HG02798 (cell line): ENCODE measurements at regions not wholly inside any gene's neighbourhood (a gene's known extent, or its start where the extent isn't known, plus 50 kb on each side); places are given as distances from the start of the nearest gene placed in this dataset.
"Not testable (repeated sequence)": the region's sequence is repeated elsewhere in the genome, so short reads cannot be mapped to it uniquely, and the experiment has no call there.

Experiments used
- ATAC-seq: cut with Tn5 transposase; IDR thresholded peaks from one replicate; pipeline ENCODE4 v1.9.1; 2021; ENCODE audit warnings: mild to moderate bottlenecking; ENCODE audit not compliant: unreplicated experiment, poor library complexity

DNA sequence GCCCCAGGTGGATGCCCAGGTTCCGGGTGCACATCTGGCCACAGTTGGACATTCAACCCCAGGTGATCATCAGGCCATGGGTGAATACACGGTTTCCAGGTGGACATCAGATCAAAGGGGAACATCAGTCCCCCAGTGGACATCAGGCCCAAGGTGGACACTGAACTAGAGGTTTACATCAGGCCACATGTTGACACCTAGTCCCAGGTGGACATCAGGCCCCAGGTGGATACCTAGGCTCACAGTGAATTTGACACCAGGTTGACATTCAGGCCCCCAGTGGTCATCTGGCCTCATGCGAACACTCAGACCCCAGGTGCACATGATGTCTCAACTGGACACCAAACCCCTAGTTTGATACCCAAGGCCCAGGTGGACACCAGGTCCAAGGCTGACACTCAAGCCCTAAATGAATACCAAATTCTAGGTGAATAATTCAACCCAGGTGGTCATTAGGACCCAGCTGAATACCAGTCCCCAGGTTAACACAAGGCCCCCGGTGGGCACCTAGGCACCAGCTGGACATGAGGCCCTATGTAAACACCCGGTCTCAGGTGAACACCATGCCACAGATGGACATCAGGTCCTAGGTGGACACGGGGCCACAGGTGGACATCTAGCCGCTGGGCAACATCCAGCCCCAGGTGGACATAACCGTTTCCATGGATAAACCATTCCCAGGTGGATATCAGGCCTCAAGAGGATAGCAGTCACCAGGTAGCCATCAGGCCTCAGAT is 200.4 kb downstream of the POTEM start:
- ATAC-seq: not testable (repeated sequence)

DNA sequence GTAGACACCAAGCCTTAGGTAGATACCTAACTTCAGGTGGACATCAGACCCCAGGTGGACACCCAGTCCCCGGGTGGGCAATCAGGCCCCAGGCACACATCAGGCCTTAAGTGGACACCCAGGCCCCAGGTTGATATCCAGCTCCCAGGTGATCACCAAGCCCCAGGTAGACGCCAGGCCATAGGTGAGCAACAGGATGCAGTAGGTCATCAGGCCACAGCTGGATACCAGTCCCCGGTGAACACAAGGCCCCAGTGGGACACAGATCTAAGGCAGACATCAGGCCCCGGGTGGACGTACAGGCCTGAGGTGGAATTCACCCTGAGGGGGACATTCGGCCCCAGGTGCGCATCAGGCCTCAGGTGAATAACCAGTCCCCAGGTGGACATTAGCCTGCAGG is 201.0 kb downstream of the POTEM start:
- ATAC-seq: not testable (repeated sequence)

DNA sequence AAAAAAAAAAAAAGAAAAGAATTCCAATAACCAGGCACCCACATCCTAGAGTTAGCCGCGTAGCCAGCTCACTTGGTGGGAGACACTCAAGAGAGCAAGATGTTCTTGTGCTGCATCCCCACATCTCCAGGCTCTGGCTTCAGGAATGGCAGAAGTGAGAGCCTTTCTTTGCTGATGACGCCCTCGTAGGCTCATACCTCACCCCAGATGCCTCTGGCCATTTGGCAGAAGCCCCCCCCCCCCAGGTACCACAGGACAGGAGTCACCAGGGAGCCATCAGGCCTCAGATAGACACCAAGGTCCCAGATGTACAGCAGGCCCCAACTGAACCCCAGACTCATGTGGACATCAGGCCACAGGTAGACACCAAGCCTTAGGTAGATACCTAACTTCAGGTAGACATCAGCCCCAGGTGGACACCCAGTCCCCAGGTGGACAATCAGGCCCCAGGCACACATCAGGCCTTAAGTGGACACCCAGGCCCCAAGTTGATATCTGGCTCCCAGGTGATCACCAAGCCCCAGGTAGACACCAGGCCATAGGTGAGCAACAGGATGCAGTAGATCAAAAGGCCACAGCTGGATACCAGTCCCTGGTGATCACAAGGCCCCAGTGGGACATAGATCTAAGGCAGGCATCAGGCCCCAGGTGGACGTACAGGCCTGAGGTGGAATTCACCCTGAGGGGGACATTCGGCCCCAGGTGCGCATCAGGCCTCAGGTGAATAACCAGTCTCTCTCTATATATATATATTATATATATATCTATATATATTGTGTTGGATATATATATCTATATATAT is 202.5 kb downstream of the POTEM start:
- ATAC-seq: not testable (repeated sequence)

- ATAC-seq: not testable (repeated sequence)
These were observed 205.5 kb downstream of the POTEM start for GRCh38 chr14:19172745-19173144.

- not testable (repeated sequence) for ATAC-seq
These were observed 206.0 kb downstream of the POTEM start for GRCh38 chr14:19173188-19173587.

DNA sequence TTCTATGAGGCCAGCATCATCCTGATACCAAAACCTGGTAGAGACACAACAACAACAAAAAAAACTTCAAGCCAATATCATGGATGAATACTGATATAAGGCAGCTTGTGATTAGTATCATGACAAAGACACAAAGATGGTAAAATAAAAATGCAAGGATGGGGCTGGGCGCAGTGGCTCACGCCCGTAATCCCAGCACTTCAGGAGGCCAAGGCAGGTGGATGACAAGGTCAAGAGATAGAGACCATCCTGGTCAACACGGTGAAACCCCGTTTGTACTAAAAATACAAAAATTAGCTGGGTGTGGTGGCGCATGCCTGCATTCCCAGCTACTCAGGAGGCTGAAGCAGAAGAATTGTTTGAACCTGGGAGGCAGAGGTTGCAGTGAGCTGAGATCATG is 210.2 kb downstream of the POTEM start:
- ATAC-seq: not testable (repeated sequence)

DNA sequence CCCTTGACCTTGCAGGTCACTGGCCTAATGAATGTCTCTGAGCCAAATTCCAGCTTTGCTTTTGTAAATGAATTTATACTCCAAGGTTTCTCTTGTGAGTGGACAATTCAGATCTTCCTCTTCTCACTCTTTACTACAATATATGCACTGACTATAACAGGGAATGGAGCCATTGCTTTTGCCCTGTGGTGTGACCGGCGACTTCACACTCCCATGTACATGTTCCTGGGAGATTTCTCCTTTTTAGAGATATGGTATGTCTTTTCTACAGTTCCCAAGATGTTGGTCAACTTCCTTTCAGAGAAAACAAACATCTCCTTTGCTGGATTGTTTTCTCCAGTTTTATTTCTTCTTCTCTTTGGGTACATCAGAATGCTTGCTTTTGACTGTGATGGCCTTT is 213.1 kb downstream of the POTEM start:
- ATAC-seq: not testable (repeated sequence)

- ATAC-seq: not testable (repeated sequence)
These were observed 213.6 kb downstream of the POTEM start for GRCh38 chr14:19180881-19181280.

- not testable (repeated sequence) for ATAC-seq
These were observed 227.9 kb downstream of the POTEM start for GRCh38 chr14:19195146-19195545.

DNA sequence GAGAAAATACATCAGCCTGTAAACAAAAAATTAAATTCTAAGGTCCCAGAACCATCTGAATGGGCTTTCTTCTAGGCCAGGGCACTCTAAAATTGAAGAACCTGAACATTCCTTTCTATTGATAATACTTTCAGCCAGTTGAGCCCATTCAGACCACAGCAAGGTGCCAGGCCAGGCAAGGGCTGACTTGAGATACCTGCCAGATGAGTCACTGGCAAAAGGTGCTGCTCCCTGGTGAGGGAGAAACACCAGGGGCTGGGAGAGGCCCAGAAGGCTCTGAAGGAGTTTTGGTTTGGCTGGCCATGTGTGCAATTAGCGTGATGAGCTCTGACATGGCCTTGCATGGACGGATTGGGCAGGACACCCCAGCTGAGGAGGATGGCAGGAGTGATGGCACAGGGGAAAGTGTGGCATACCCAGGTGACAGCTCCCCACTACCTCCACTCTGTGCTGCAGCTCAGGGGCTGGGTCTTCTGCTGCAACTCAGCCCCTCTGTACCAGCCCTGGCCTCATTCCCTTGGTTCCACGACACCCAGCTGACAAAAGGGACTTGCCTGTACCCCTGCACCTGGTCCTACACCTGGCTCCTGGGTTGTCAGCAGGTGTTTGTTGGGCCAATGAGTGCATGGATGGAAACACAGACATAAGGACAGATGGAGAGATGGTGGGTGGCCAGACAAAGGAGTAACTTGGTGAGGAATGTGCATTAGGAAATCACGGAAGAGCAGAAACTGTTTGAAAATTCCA is 230.4 kb downstream of the POTEM start:
- ATAC-seq: not testable (repeated sequence)

GRCh38 chr14:19198341-19198740 is 231.1 kb downstream of the POTEM start:
- not testable (repeated sequence) for ATAC-seq

GRCh38 chr14:19201394-19202052 is 232.6 kb downstream of the POTEG start:
- not testable (repeated sequence) for ATAC-seq

GRCh38 chr14:19202053-19202442 is 232.1 kb downstream of the POTEG start:
- not testable (repeated sequence) for ATAC-seq

GRCh38 chr14:19203250-19203972 is 230.7 kb downstream of the POTEG start:
- ATAC-seq: not testable (repeated sequence)

GRCh38 chr14:19204827-19205226 is 229.3 kb downstream of the POTEG start:
- not testable (repeated sequence) for ATAC-seq

GRCh38 chr14:19216480-19216879 is 217.7 kb downstream of the POTEG start:
- ATAC-seq: not testable (repeated sequence)

DNA sequence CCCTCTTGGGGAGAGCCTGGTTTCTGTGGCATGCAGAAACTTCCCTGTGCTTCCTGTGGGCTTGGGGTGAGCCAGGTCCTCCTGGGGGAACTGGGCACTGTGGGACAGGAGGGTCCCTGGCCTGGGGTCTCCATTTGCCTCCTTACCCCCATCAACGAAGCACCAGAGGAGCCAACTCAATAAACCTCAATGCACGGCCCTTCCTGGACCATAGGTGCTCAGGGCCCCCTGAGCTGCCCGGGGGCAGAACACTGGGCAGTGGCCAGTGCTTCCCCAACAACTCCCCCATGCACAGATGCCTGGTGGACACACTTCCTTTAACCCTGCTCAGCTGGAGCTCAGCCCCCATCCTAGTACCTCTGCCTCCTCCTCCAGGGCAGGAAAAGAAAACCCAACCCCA is 214.7 kb downstream of the POTEG start:
- not testable (repeated sequence) for ATAC-seq

DNA sequence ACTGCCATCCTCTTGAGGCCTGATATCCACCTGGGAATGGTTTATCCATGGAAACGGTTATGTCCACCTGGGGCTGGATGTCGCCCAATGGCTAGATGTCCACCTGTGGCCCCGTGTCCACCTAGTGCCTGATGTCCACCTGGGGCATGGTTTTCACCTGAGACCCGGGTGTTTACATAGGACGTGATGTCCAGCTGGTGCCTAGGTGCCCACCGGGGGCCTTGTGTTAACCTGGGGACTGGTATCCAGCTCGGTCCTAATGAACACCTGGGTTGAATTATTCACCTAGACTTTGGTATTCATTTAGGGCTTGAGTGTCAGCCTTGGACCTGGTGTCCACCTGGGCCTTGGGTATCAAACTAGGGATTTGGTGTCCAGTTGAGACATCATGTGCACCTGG is 202.7 kb downstream of the POTEG start:
- ATAC-seq: not testable (repeated sequence)

DNA sequence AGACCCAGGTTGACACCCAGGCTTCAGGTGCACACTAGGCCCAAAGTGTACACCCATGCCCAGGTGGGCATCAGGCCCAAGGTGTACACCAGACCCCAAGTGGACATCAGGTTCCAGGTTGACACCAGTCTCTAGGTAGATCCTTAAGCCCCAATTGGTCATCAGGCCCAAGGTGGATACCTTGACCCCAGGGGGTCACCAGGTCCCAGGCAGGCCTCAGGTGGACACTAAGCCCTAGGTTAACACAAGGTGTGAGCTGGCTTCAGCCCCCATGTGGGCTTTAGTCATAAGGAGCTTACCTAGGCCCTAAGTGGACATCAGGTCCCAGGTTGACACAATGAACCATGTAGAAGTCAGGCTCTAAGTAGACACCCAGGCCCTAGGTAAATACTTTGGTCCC is 200.1 kb downstream of the POTEG start:
- not testable (repeated sequence) for ATAC-seq
